Esophagus muscularis mucosa (tissue), 4 donors: ENCODE measurements at regions not wholly inside any gene's neighbourhood (a gene's known extent, or its start where the extent isn't known, plus 50 kb on each side); places are given as distances from the start of the nearest gene placed in this dataset.

Experiments
- CTCF ChIP-seq, 3 experiments: fragments of 200-600 bp in 2 of 3; fragments of 450-650 bp in 1 of 3; sonication (generic) in 2 of 3; IDR thresholded peaks; one replicate each; pipeline ENCODE4 v1.5.1; 2017 to 2019; ENCODE audit warnings: antibody characterized with exemption in 3 of 3, mild to moderate bottlenecking in 2 of 3, moderate library complexity in 1 of 3
- EP300 ChIP-seq: sonication (generic); formaldehyde crosslinking; IDR thresholded peaks from one replicate; pipeline ENCODE4 v1.6.1; 2017; ENCODE audit warnings: antibody characterized with exemption
- POLR2A ChIP-seq: fragments of 450-650 bp; IDR thresholded peaks from one replicate; pipeline ENCODE4 v1.6.1; 2017; ENCODE audit warnings: antibody characterized with exemption, moderate library complexity, mild to moderate bottlenecking, low read depth
- POLR2AphosphoS5 ChIP-seq, 2 donors: sonication (generic); formaldehyde crosslinking; IDR thresholded peaks; one replicate each; pipeline ENCODE4 v1.6.1; 2017; ENCODE audit warnings: antibody characterized with exemption in 2 of 2

GRCh38 chr7:42445691-42446090 is 208.7 kb upstream of the GLI3 start:
- TF ChIP-seq CTCF (IDR thresholded peaks at IDR 0.05) (no peak), POLR2A (no peak), POLR2AphosphoS5 (IDR thresholded peaks at IDR 0.05) (no peak), EP300 (no peak)
